NCI-H2171 (cell line): ENCODE measurements at regions not wholly inside any gene's neighbourhood (a gene's known extent, or its start where the extent isn't known, plus 50 kb on each side); places are given as distances from the start of the nearest gene placed in this dataset.

Source experiments
- DNase-seq: peaks from one replicate; lab custom pipeline; 2025; lab: John Stamatoyannopoulos, UW

DNA sequence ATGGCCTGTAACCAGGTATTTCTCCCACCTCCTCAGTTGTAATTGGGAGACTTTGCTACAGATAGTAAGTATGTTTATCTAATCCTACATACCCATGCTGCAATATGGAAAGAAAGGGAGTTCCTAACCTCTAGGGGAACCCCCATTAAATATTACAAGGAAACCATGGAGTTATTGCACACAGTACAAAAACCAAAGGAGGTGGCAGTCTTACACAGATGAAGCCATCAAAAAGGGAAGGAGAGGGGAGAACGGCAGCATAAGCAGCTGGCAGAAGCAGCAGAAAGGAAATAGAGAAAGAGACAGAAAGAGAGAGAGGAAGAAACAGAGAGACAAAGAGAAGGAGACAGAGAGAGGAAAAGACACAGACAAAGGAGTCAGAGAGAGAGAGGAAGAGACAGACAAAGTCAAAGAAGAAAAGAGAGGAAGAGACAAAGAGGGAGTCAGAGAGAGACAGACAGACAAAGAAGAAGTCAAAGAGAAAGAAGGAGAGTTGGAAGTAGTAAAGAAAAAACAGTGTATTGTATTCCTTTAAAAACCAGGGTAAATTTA lies 142.9 kb downstream of the FASLG start:
- DNase-seq, result no peak

DNA sequence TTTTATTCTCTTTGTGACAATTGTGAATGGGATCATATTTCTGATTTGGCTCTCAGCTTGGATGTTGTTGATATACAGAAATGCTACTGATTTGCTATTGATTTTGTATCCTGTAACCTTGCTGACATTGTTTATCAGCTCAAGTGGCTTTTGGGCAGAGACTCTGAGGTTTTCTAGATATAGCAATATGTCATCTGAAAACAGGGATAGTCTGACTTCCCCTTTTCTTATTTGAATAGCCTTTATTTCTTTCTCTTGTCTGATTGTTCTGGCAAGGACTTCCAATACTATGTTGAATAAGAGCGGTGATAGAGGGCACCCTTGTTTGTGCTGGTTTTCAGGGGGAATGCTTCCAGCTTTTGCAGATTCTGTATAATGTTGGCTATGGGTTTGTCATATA lies 150.8 kb downstream of the FASLG start:
- DNase-seq, result no peak

DNA sequence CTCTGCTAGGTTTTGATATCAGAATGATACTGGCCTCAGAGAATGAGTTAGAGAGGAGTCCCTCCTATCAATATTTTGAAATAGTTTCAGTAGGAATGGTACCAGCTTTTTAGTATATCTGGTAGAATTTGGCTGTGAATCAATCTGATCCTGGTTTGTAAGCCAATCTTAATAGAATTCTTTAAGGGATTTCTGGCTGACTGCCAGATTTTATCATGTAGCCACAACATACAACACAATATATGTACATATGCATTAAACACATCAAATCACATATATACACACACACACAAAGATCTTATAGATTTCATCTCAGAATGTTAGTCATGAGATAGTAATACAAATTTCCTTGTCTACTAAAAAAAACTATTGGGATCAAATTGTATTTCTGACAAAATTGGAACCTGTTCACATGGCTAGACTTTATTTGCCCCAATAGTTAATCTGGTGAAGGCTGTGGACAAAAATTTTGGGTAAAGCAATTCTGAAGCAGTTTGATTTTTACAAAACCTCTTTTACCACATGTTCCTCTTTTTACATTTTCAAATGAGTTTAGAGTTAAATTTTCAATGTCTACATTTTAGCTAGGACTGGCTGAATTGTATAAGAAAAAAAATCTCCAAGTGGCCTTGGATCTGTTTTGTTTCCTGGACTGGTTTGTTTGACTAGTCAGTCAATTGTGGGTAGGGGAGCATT lies 151.7 kb downstream of the FASLG start:
- DNase-seq, result no peak

DNA sequence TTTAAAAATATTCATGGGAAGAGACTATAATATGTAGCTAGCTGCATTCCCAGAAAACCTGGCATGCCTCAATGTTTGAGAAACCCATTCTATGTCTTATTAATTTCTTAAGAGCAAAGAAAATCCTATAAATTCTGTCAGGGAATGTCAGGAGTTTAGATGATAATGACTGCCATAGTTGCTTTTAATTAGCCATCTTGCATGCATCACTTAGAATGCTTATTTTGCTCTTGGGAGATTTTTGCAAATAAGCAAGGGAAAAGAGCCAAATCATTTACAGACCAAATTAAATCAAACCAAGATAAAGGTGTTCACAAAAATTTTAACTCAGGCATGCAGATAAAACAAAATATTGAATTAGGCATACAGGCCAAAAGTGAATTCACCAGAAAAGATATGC lies 152.8 kb downstream of the FASLG start:
- no peak for DNase-seq

DNA sequence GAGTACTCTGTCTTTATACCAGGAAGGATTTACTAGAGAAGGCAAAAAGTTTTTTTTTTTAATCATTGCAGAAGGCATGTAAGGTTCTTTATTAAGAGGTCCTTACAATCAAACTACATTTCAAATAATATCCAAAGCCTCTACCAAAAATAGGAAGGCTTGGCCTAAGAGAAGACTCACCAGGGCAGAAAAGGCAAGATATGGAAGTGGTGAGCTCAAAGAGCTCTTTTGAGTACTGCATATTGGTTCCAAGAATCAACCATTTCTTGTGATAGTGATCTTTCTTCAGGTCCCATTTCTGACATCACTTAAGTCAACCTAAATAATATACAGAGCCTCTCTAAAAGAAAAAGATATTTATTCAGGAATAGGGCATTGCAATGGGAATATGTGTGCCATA lies 153.2 kb downstream of the FASLG start:
- DNase-seq, result no peak

DNA sequence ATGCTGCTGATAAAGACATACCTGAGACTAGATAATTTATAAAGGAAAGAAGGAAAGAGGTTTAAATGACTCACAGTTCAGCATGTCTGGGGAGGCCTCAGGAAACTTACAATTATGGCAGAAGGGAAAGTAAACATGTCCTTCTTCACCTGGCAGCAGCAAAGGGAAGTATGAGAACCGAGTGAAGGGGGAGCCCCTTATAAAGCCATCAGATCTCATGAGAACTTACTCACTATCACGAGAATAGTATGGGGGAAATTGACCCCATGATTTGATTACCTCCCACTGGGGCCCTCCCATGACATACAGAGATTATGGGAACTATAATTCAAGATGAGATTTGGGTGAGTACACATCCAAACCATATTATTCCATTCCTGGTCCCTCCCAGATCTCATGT lies 154.4 kb downstream of the FASLG start:
- no peak for DNase-seq

DNA sequence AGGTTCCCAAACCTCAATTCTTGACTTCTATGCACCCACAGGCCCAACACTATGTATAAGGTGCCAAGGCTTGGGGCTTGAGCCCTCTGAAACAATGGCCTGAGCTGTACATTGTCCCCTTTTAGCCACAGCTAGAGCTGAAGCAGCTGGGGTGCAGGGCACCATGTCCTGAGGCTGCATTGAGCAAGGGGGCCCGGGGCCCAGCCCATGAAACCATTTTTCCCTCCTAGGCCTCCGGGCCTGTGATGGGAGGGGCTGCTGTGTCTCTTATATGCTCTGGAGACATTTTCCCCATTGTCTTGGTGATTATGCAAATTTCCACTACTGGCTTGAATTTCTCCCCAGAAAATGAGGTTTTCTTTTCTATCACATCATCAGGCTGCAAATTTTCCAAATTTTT lies 155.5 kb downstream of the FASLG start:
- no peak for DNase-seq

DNA sequence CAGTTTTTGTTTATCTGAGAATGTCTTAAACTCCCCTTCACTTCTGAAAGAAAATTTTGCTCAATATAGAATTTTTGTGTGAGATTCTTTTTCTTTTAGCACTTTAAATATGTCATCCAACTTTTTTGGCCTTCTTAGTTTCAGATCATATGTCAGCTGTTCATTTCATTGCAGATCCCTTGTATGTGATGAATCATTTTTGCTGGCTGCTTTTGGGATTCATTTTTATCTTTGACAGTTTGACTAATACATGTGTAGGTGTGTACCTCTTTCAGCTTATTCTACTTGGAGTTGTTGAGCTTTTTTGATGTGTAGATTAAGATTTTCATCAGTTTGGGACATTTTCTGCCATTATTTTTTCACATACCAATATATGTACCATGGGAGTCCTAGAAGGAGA lies 156.8 kb downstream of the FASLG start:
- DNase-seq, result no peak

DNA sequence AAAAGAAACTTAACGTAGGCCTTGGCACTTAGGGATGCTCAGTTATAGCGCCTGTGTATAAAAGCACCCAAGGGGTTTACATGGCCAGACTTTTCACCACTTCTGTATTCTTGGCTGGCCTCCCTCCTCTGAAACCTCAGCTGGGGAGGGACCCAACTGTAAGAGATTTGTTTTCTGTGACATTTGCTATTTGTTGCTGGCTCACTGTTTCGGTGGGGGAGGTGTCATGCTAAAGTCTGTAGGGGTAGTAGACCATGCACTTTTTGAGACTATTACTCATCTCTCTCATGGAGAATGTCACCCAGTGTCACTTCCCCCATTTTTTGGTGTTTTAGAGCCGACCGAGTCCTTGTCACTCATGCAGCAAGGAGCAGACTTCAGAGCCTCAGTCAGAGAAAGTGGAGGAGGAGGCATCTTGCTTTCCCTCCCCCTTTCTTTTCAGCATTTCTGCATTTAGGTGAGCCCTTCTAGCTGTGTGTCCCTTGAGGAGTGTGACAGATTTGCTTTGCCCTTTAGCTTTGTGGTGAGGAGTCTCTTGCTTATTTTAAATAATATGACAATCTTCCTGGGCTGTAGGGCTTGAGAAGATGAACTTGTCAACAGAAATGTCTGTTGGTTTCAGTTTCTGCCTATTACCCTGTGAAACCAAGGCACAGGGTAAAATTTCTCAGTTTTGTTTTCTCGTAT lies 160.1 kb downstream of the FASLG start:
- DNase-seq, result no peak

DNA sequence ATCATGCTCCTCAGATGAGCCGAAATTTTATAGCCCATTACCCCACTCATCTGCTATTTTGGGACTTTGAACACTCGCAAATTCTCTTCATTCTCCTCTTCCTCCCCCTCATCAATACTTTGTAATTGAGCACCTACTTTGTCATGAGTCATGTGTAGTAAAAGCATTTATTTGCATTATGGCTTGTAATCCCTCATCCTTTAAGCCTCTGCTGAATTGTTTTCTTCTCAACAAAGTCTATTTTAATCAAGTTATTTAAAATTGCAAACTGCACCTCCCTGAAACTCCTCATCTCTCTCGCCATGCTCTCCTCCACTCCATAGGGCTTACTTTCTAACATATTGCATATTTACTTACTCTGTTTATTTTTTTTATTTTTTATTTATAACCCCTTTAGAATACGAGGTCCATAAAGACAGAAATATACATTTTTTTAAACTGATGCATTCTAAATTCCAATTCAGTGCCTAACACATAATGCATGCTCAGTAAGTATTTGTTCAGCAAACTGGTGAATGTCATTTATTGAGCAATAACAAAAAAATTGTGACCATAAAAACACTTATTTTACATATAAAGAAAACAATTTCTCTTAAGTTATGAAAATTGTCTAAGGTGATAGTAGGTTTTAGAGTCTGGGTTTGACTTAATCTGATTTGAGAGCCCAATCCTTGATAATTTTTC lies 161.7 kb downstream of the FASLG start:
- no peak for DNase-seq

DNA sequence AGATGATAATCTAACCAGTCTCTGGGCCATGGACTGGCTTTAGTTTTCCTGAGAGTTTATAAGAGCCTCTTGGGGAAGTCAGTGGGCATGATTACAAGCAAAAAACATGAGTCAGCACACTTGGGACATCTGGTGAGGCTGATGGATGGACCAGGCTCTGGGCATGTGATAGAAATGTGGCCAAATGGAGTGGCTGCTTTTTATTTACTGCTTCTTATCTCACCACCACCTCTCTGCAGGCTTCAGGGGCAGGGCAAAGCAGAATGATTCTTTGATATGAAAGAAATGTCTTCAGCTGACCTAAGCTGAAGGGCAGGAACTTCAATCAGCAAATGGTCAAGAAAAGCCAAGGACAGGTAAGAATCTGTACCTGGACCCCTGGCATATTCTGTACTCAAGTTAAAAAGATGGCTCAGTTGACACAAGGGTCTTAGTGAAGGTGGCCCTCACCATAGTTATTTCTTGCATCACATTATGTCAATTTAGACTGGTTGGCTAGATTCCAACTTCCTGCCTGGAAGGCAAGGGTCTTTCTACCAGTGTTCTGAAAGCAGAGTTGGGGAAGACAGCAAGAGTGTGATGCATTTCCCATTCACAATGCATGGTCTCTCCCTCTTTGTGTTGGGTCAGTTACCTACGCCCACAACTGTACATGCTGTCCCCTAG lies 162.8 kb downstream of the FASLG start:
- no peak for DNase-seq

DNA sequence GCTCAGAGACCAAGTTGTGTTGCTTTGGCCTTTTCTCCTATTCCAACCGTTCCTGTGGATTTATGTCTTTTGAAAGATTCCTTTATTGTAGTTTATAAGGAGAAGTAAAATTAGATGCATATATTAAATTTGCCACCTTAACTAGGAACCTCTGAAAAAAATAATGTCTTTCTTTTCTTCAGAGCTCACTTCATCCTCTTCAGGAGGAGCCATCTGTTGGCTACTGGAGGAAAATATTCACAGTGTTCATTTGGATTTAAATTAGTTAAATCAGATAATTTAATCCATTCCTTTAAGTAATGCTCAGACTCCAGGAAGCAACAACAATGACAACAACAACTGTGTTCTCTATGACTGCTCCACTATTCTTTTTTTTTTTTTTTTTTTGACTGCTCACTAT lies 164.0 kb downstream of the FASLG start:
- DNase-seq, result no peak

DNA sequence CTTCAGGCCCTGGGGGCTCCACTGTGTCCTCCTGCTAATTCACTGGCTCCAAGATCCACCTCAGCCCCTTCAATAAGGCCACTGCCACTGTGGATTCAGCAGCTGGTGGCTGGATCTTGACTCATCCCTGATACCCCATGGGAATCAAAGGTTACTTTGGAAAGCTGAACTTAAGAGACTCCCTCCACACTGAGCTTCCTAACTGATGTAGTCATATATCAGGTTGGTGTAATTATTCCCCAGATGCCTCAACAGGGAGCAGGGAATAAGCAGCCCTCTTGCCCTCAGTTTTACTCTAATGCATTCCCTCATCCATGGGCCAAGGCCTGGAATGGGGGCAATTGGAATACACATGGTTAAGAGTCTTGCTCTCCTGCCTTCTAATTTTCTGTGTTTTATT lies 164.6 kb downstream of the FASLG start:
- DNase-seq, result no peak

DNA sequence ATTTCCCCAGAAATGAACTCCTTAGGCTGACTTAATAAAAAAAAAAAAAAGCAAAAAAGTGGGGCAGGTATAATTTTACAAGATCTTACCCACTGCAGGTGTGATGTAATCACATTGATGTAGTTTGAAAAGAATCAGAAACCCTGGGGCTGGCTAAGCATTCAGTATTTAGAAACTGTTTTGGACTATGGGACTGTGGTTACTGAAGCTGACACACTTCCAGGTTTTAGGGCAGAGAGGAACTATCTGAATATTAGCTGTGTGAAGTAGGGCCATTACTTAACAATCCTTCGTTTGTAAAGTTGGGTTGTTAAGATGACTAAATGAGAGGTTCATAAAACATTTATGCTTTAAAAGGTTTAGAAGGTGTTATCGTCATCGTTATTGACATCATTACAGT lies 165.3 kb downstream of the FASLG start:
- DNase-seq, result no peak

DNA sequence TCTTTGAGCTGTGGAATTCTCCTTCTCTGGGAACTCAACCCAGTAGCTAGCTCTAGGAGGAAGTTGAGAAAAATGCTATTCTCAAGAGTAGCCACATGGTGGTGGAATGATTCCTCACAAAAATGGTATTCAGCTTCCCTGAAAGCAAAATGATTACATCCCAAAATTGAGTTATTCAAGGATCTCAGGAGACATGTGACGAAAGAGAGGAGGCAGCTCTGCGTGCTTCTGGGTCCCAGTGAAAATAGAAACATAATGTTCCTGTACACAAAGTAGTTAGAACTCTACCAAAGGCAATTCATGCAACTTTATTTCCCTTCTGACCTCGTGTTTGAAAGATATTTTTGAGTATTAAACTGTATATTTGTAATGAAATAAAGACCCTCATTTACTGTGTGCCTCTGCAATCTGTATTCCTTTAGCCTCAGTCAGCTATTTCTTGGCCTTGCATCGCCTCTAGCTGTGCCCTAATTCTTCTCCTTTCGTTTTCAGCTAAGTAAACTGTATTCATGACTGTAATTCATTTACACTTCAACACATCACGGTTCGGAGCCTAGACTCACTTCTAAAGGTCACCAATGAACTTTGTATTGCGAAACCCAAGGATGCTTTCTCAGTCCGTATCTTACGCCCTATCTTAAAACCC lies 167.3 kb downstream of the FASLG start:
- DNase-seq, result no peak

DNA sequence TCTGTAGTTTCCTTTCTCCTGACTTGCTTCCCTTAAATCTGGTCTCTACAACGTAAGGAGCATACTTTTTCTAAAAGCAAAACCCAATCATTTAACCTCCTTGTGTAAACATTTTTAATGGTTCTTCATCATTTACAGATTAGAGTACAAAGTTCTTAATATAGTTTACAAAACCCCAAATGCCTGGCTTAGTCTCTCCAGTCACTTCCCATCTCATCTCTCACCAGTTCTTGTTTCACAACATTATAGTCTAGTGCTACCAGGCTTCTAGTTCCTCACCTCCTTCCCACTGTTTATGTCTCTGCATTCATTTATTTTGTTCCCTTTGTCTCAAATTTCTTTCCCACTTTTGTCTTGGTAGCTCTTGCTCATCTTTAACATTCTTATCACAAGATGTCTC lies 168.4 kb downstream of the FASLG start:
- no peak for DNase-seq

DNA sequence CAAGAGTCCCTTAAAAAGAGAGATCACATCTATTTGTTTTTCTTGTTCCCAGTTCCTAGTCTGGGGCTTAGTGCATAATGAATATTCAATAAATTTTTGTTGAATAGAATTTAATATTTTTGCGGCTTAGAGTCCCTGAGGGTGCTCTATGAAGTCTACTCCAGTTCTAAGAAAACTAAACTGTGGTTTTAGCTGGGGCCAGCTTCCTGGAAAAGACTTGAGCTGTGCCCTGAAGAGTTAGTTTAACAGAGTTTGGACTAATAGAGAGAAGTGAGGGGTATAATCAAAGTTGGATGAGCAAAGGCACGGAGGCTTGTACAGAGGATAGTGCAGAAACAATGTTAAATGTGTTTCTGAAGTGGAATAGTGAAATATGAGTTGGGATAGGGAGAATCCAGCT lies 168.9 kb downstream of the FASLG start:
- no peak for DNase-seq

DNA sequence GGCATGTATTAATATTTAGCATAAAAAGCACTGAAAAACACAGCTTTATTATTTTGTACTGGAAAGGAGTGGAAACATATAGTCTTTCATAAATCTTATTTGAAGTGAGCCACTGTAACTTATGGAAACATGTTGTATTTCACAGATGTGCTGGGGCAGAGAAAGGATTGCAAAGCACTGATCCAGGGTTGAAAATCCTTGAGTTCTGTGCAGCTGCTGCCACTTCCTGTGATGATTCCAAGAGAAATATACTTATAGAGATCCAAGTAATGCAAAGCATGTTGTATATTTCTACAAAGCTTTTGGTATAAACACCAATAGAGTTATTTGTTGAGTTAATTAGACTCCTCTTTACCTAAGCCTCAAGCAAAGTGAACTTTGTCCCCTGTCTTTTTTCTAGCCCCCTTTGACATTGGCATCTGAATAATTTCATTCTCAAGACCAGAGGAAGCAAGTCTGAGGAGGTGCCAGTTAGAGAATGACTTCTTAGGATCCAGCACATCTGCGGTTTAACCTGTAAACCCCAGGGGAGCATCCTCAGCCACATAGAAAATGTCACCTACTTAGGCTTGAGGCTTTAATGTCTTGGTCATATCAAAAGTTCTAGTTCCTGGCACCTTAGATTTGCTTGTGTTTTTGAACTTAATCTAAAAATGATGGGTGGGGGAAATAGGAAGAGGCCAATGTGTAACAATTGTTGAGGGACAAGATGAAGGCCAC lies 173.3 kb downstream of the FASLG start:
- DNase-seq, result no peak

DNA sequence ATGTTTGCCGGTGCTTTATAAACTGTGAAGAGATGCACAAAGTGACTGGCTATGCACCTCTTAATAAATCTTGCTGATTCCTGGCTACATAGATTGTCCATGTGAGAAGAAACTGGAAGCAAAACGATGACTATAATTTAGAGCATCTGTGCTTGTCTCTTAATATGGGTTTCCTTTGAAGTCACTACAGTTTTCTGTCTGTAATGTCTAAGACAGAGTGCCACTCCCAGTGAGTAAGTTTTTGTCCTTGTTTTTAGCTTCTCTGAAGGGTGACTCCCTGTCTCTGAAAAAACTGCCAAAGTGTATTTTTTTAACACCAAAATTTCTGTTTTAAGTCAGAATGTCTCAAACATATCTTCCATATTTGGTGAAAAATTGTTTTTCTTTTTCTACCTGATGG lies 175.1 kb downstream of the FASLG start:
- DNase-seq, result no peak

DNA sequence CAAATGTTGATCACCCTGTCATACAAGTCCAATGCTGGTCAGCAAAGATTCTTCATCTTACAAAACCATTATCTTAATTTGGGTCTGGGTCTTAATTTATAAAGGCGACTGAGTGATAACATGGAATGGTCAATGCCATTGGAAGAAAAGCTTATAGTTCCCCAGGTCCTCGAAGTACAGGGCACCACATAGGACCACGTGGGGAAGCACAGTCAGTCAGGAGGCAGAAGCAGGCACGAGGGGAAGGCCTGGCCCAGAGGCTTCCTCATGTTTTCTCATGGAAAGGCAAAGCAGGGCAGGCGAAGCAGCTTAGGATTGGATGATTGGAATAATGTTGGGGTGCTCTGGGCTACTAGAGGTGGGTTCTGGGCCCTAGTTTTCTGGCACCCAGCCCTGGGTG lies 175.7 kb downstream of the FASLG start:
- no peak for DNase-seq

DNA sequence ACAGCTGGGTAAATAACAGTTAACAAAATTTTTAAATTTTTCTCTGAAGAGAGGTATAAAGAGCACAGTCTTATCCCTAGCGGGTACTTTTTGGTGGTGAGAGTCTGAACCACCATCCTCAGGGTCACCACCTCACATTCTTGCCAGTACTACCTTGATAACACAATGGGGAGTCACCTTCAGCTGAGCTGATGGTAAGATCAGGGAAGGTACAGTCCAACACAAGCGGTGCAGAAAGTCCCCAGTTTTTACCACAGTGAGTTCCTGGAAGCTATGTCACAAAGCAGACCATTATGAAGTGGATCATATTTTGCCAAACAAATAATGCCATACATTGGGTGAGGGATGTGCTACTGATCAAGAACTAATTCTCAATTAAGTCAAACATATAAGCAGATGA lies 176.9 kb downstream of the FASLG start:
- no peak for DNase-seq
